SK-N-SH treated with all-trans-retinoic acid at 6 μM for 48 hours (cell line): ENCODE measurements at regions not wholly inside any gene's neighbourhood (a gene's known extent, or its start where the extent isn't known, plus 50 kb on each side); places are given as distances from the start of the nearest gene placed in this dataset.

Experiments
- ATAC-seq: fragments of 200-7000 bp; cut with Tn5 transposase; 3 replicates; pipeline ENCODE4 v1.9.1; 2020; ENCODE audit warnings: mild to moderate bottlenecking, moderate library complexity
- ARNTL ChIP-seq: fragments of 450-650 bp; formaldehyde crosslinking; IDR thresholded peaks from 2 replicates; pipeline ENCODE4 v1.5.0; 2020; ENCODE audit warnings: low read depth, mild to moderate bottlenecking, moderate library complexity, borderline replicate concordance
- BACH2 ChIP-seq: fragments of 250-450 bp; sonication (Bioruptor Pico); IDR thresholded peaks from 2 replicates; pipeline ENCODE4 v1.9.0; 2021; ENCODE audit warnings: mild to moderate bottlenecking, borderline replicate concordance
- CREB5 ChIP-seq: fragments of 250-450 bp; sonication (Bioruptor Pico); IDR thresholded peaks from 2 replicates; pipeline ENCODE4 v1.5.1; 2020; ENCODE audit warnings: low read depth, mild to moderate bottlenecking, moderate library complexity
- CSRNP3 ChIP-seq: fragments of 250-450 bp; sonication (Bioruptor Pico); IDR thresholded peaks from 2 replicates; pipeline ENCODE4 v1.5.1; 2021; ENCODE audit warnings: mild to moderate bottlenecking, moderate library complexity
- ESRRG ChIP-seq: fragments of 250-450 bp; sonication (Bioruptor Pico); IDR thresholded peaks from 2 replicates; pipeline ENCODE4 v1.6.1; 2021; ENCODE audit warnings: mild to moderate bottlenecking
- GLIS3 ChIP-seq: fragments of 250-450 bp; sonication (Bioruptor Pico); IDR thresholded peaks from 2 replicates; pipeline ENCODE4 v1.5.0; 2020; ENCODE audit warnings: mild to moderate bottlenecking, moderate library complexity
- OSR1 ChIP-seq: fragments of 250-450 bp; sonication (Bioruptor Pico); IDR thresholded peaks from 2 replicates; pipeline ENCODE4 v1.8.0; 2022; ENCODE audit warnings: moderate library complexity, mild to moderate bottlenecking, inconsistent platforms
- PATZ1 ChIP-seq: fragments of 250-450 bp; sonication (Bioruptor Pico); IDR thresholded peaks from 2 replicates; pipeline ENCODE4 v1.8.0; 2020; ENCODE audit warnings: mild to moderate bottlenecking, moderate library complexity, borderline replicate concordance
- PPARA ChIP-seq: fragments of 250-450 bp; sonication (Bioruptor Pico); IDR thresholded peaks from 2 replicates; pipeline ENCODE4 v1.5.0; 2020; ENCODE audit warnings: mild to moderate bottlenecking, borderline replicate concordance
- RARB ChIP-seq: fragments of 250-450 bp; sonication (Bioruptor Pico); IDR thresholded peaks from 2 replicates; pipeline ENCODE4 v1.8.0; 2021; ENCODE audit warnings: mild to moderate bottlenecking, moderate library complexity
- SNAI2 ChIP-seq: fragments of 250-450 bp; sonication (Bioruptor Pico); IDR thresholded peaks from 2 replicates; pipeline ENCODE4 v1.5.0; 2020; ENCODE audit warnings: mild to moderate bottlenecking, moderate library complexity
- TCF4 ChIP-seq: fragments of 250-450 bp; sonication (Bioruptor Pico); IDR thresholded peaks from 2 replicates; pipeline ENCODE4 v1.8.0; 2021; ENCODE audit warnings: mild to moderate bottlenecking, moderate library complexity, borderline replicate concordance
- TSHZ2 ChIP-seq: fragments of 250-450 bp; sonication (Bioruptor Pico); IDR thresholded peaks from 2 replicates; pipeline ENCODE4 v1.5.0; 2020; ENCODE audit warnings: mild to moderate bottlenecking, moderate library complexity
- ZC3H10 ChIP-seq: fragments of 250-450 bp; sonication (Bioruptor Pico); IDR thresholded peaks from 2 replicates; pipeline ENCODE4 v1.5.1; 2021; ENCODE audit warnings: mild to moderate bottlenecking, moderate library complexity
- ZFP3 ChIP-seq: fragments of 250-450 bp; sonication (Bioruptor Pico); IDR thresholded peaks from 2 replicates; pipeline ENCODE4 v1.5.0; 2020; ENCODE audit warnings: mild to moderate bottlenecking, moderate library complexity
- ZFP30 ChIP-seq: fragments of 450-650 bp; formaldehyde crosslinking; IDR thresholded peaks from 2 replicates; pipeline ENCODE4 v1.5.0; 2022; ENCODE audit warnings: mild to moderate bottlenecking, moderate library complexity
- ZNF565 ChIP-seq: fragments of 450-650 bp; formaldehyde crosslinking; conservative IDR thresholded peaks from 2 replicates; pipeline ENCODE4 v1.5.0; 2020; ENCODE audit warnings: low read depth, mild to moderate bottlenecking, moderate library complexity
- ZNF70 ChIP-seq: fragments of 450-650 bp; formaldehyde crosslinking; IDR thresholded peaks from 2 replicates; pipeline ENCODE4 v1.5.0; 2020; ENCODE audit warnings: mild to moderate bottlenecking, moderate library complexity
- ZNF8 ChIP-seq: fragments of 450-650 bp; formaldehyde crosslinking; IDR thresholded peaks from 2 replicates; pipeline ENCODE4 v1.5.0; 2020; ENCODE audit warnings: mild to moderate bottlenecking, moderate library complexity

GRCh38 chr10:2867788-2868299 is 199.5 kb upstream of the PFKP start:
- ATAC-seq = no peak
- TF ChIP-seq CSRNP3 (no peak), BACH2 (CRISPR knock-in tag) (no peak), ZFP30 (CRISPR knock-in tag) (no peak), ZNF70 (CRISPR knock-in tag) (no peak), ARNTL (CRISPR knock-in tag) (no peak), SNAI2 (CRISPR knock-in tag) (no peak), RARB (no peak), TSHZ2 (CRISPR knock-in tag) (no peak), ZNF565 (CRISPR knock-in tag) (no peak), OSR1 (no peak), ZC3H10 (CRISPR knock-in tag) (no peak), PATZ1 (no peak), PPARA (CRISPR knock-in tag) (no peak), GLIS3 (CRISPR knock-in tag) (no peak), ZFP3 (no peak), ZNF8 (CRISPR knock-in tag) (no peak), CREB5 (CRISPR knock-in tag) (no peak), ESRRG (CRISPR knock-in tag) (no peak), TCF4 (CRISPR knock-in tag) (no peak)

GRCh38 chr10:2866569-2866968 is 200.8 kb upstream of the PFKP start:
- TF ChIP-seq CREB5 (CRISPR knock-in tag) = no peak
- TF ChIP-seq ZFP3 = no peak
- TF ChIP-seq PATZ1 = no peak
- TF ChIP-seq RARB = no peak
- no peak for TF ChIP-seq ZFP30 (CRISPR knock-in tag)
- TF ChIP-seq ZNF70 (CRISPR knock-in tag) = no peak
- ATAC-seq = no peak

GRCh38 chr10:2861632-2862210 is 205.6 kb upstream of the PFKP start:
- no peak for TF ChIP-seq ARNTL (CRISPR knock-in tag)
- no peak for TF ChIP-seq ZFP3
- ATAC-seq = no peak
